Prostate gland (tissue), 1 donor: ENCODE measurements at regions not wholly inside any gene's neighbourhood (a gene's known extent, or its start where the extent isn't known, plus 50 kb on each side); places are given as distances from the start of the nearest gene placed in this dataset.

ENCODE experiments used
- POLR2A ChIP-seq: fragments of 450-650 bp; IDR thresholded peaks from one replicate; pipeline ENCODE4 v1.6.1; 2016; ENCODE audit warnings: antibody characterized with exemption, mild to moderate bottlenecking
- POLR2AphosphoS5 ChIP-seq: sonication (generic); formaldehyde crosslinking; IDR thresholded peaks from one replicate; pipeline ENCODE4 v1.6.1; 2017; ENCODE audit warnings: antibody characterized with exemption

- no peak for TF ChIP-seq POLR2A
- TF ChIP-seq POLR2AphosphoS5: no peak
Measured at GRCh38 chr7:98483276-98483963, 82.5 kb upstream of the BAIAP2L1 start.
